Stimulated activated CD8-positive, alpha-beta memory T cell treated with anti-CD3 and anti-CD28 coated beads, Interleukin-4, amount 100 ng/mL, for 1 hour (primary cell): ENCODE measurements at regions not wholly inside any gene's neighbourhood (a gene's known extent, or its start where the extent isn't known, plus 50 kb on each side); places are given as distances from the start of the nearest gene placed in this dataset.
"Not testable (repeated sequence)": the region's sequence is repeated elsewhere in the genome, so short reads cannot be mapped to it uniquely, and the experiment has no call there.

Experiments used
- DNase-seq, 2 donors: peaks; one replicate each; pipeline ENCODE4 v3.0.0-alpha.2; 2020; ENCODE audit warnings: low read depth in 2 of 2, low spot score in 1 of 2

GRCh38 chr7:32816409-32816948 lies 75.1 kb downstream of the KBTBD2 start:
- not testable (repeated sequence) for DNase-seq

GRCh38 chr7:32814779-32815178 lies 76.8 kb downstream of the KBTBD2 start:
- not testable (repeated sequence) for DNase-seq

- DNase-seq = no peak
Observed at GRCh38 chr7:32809871-32810270, 81.7 kb downstream of the KBTBD2 start.

- DNase-seq = no peak
Observed at GRCh38 chr7:32809347-32809746, 82.2 kb downstream of the KBTBD2 start.

GRCh38 chr7:32803406-32804141 lies 88.0 kb downstream of the KBTBD2 start:
- DNase-seq = no peak

GRCh38 chr7:32802305-32802910 lies 89.2 kb downstream of the KBTBD2 start:
- no peak for DNase-seq

- not testable (repeated sequence) for DNase-seq
Observed at GRCh38 chr7:32793053-32793452, 98.5 kb downstream of the KBTBD2 start.

- DNase-seq = not testable (repeated sequence)
Observed at GRCh38 chr7:32790766-32791430, 100.7 kb downstream of the KBTBD2 start.

- not testable (repeated sequence) for DNase-seq
Observed at GRCh38 chr7:32789266-32789665, 102.3 kb downstream of the KBTBD2 start.

- not testable (repeated sequence) for DNase-seq
Observed at GRCh38 chr7:32788174-32788573, 103.4 kb downstream of the KBTBD2 start.

- DNase-seq = not testable (repeated sequence)
Observed at GRCh38 chr7:32785365-32785944, 106.1 kb downstream of the KBTBD2 start.

GRCh38 chr7:32779895-32780294 lies 111.7 kb downstream of the KBTBD2 start:
- DNase-seq = not testable (repeated sequence)

- DNase-seq = no peak
Observed at GRCh38 chr7:32779167-32779566, 112.4 kb downstream of the KBTBD2 start.

- not testable (repeated sequence) for DNase-seq
Observed at GRCh38 chr7:32777041-32777666, 114.4 kb downstream of the KBTBD2 start.

GRCh38 chr7:32776318-32776717 lies 115.2 kb downstream of the KBTBD2 start:
- not testable (repeated sequence) for DNase-seq

GRCh38 chr7:32775809-32776208 lies 115.8 kb downstream of the KBTBD2 start:
- DNase-seq = not testable (repeated sequence)

- no peak for DNase-seq
Observed at GRCh38 chr7:32774541-32774951, 117.0 kb downstream of the KBTBD2 start.

GRCh38 chr7:32768866-32769510 lies 122.6 kb downstream of the KBTBD2 start:
- not testable (repeated sequence) for DNase-seq

GRCh38 chr7:32768338-32768737 lies 123.2 kb downstream of the KBTBD2 start:
- not testable (repeated sequence) for DNase-seq

GRCh38 chr7:32765649-32766251 lies 125.8 kb downstream of the KBTBD2 start:
- DNase-seq = not testable (repeated sequence)
